Neuronal stem cell (in vitro differentiated cells): ENCODE measurements at regions not wholly inside any gene's neighbourhood (a gene's known extent, or its start where the extent isn't known, plus 50 kb on each side); places are given as distances from the start of the nearest gene placed in this dataset.

Source experiments
- DNase-seq: peaks from one replicate; pipeline ENCODE4 v3.0.0-alpha.2; 2013; ENCODE audit warnings: low spot score
- H2AFZ ChIP-seq: one replicate; pipeline ENCODE4 v1.6.1; 2013; ENCODE audit warnings: mild to moderate bottlenecking, low read length, inconsistent platforms
- H2AK5ac ChIP-seq: 2 replicates; pipeline ENCODE4 v1.6.1; 2013; ENCODE audit warnings: low read depth, mild to moderate bottlenecking, inconsistent platforms, low read length, moderate library complexity, mixed read lengths
- H2BK120ac ChIP-seq: 2 replicates; pipeline ENCODE4 v1.6.1; 2013; ENCODE audit warnings: low read depth, mild to moderate bottlenecking, inconsistent platforms, low read length, moderate library complexity, mixed read lengths
- H2BK12ac ChIP-seq: one replicate; pipeline ENCODE4 v1.6.1; 2013; ENCODE audit warnings: low read length, inconsistent platforms
- H2BK15ac ChIP-seq: 2 replicates; pipeline ENCODE4 v1.6.1; 2013; ENCODE audit warnings: mild to moderate bottlenecking, low read length, inconsistent platforms, mixed read lengths
- H2BK5ac ChIP-seq: one replicate; pipeline ENCODE4 v1.6.1; 2013; ENCODE audit warnings: inconsistent platforms, mild to moderate bottlenecking, low read length, moderate library complexity
- H3K14ac ChIP-seq: one replicate; pipeline ENCODE4 v1.6.1; 2013; ENCODE audit warnings: low read length, inconsistent platforms
- H3K18ac ChIP-seq: 2 replicates; pipeline ENCODE4 v1.6.1; 2013; ENCODE audit warnings: low read length, inconsistent platforms
- H3K23ac ChIP-seq: 2 replicates; pipeline ENCODE4 v1.6.1; 2013; ENCODE audit warnings: low read depth, mild to moderate bottlenecking, mixed read lengths, low read length, inconsistent platforms; ENCODE audit not compliant: poor library complexity
- H3K27ac ChIP-seq: replicated peaks from 3 replicates; pipeline ENCODE4 v1.5.1; 2013; ENCODE audit warnings: low read length, inconsistent platforms
- H3K27me3 ChIP-seq, 3 experiments: 2 replicates each; pipeline ENCODE4 v1.6.1; 2013; ENCODE audit warnings: low read length in 3 of 3, mild to moderate bottlenecking in 2 of 3, inconsistent platforms in 1 of 3, low read depth in 1 of 3, mixed read lengths in 1 of 3, moderate library complexity in 1 of 3; ENCODE audit not compliant: control insufficient read depth in 3 of 3, insufficient read depth in 3 of 3
- H3K36me3 ChIP-seq, 2 donors: replicated peaks in 1 of 2; 2 replicates each; pipeline ENCODE4 v1.6.1; 2013; ENCODE audit warnings: low read length in 2 of 2; ENCODE audit not compliant: control insufficient read depth in 2 of 2, insufficient read depth in 2 of 2
- H3K4ac ChIP-seq: 2 replicates; pipeline ENCODE4 v1.6.1; 2013; ENCODE audit warnings: inconsistent platforms, mild to moderate bottlenecking, low read length, moderate library complexity
- H3K4me1 ChIP-seq, 2 donors: 1 replicate in 1 of 2; 2 replicates in 1 of 2; pipeline ENCODE4 v1.6.1; 2013; ENCODE audit warnings: low read length in 2 of 2, low read depth in 1 of 2; ENCODE audit not compliant: control insufficient read depth in 2 of 2, insufficient read depth in 1 of 2
- H3K4me2 ChIP-seq: one replicate; pipeline ENCODE4 v1.6.1; 2013; ENCODE audit warnings: mild to moderate bottlenecking, low read length, inconsistent platforms; ENCODE audit not compliant: insufficient read depth, poor library complexity, severe bottlenecking
- H3K4me3 ChIP-seq, 2 donors: 2 replicates each; pipeline ENCODE4 v1.5.1; 2013; ENCODE audit warnings: low read length in 2 of 2, mild to moderate bottlenecking in 2 of 2, inconsistent platforms in 1 of 2, moderate library complexity in 1 of 2
- H3K79me1 ChIP-seq: one replicate; pipeline ENCODE4 v1.6.1; 2013; ENCODE audit warnings: low read depth, mild to moderate bottlenecking, inconsistent platforms, low read length, moderate library complexity
- H3K9ac ChIP-seq: one replicate; pipeline ENCODE4 v1.6.1; 2013; ENCODE audit warnings: mild to moderate bottlenecking, low read depth, low read length, inconsistent platforms; ENCODE audit not compliant: poor library complexity
- H3K9me3 ChIP-seq, 2 donors: replicated peaks in 1 of 2; 2 replicates each; pipeline versions ENCODE3 to v1.6.1; 2013; ENCODE audit warnings: low read length in 2 of 2, mild to moderate bottlenecking in 2 of 2, inconsistent platforms in 1 of 2, low read depth in 1 of 2, mixed read lengths in 1 of 2, moderate library complexity in 1 of 2; ENCODE audit not compliant: control insufficient read depth in 2 of 2, insufficient read depth in 1 of 2
- H4K8ac ChIP-seq: one replicate; pipeline ENCODE4 v1.6.1; 2013; ENCODE audit warnings: low read depth, mild to moderate bottlenecking, inconsistent platforms, low read length, moderate library complexity
- H4K91ac ChIP-seq: one replicate; pipeline ENCODE4 v1.6.1; 2013; ENCODE audit warnings: low read length, low read depth, mild to moderate bottlenecking, inconsistent platforms; ENCODE audit not compliant: poor library complexity
- WGBS, 2 donors: extraction: QIAGEN DNeasy Blood & Tissue Kit; methylation state at CpG; one replicate each; pipeline ENCODE4 v1.1.7; 2013; ENCODE audit warnings: missing lambda C conversion rate in 2 of 2, mixed read lengths in 1 of 2; ENCODE audit not compliant: insufficient read length in 2 of 2, insufficient replicate concordance in 1 of 2; ENCODE audit errors: extremely low coverage in 2 of 2; 5-methylcytosine and 5-hydroxymethylcytosine counted together

- no CpG with 5 or more reads among the region's 3 CpGs for WGBS, 2 donors
- Histone ChIP-seq H3K18ac (no peak overlapping the region), H3K14ac (no peak overlapping the region), H3K9me3 (no peaks in the 10 kb centered on the region), H3K79me1 (no peaks in the 10 kb centered on the region), H2BK12ac (no peak overlapping the region), H4K8ac (no peak overlapping the region), H2BK120ac (no peak overlapping the region), H3K4ac (no peak overlapping the region), H3K23ac (no peak overlapping the region), H3K4me2 (no peak overlapping the region), H3K9ac (no peak overlapping the region), H3K4me3 (no peak overlapping the region), H4K91ac (no peak overlapping the region), H3K27ac (no peak overlapping the region), H3K27me3 (peaks cover 0 to 34% (median 8%) of the 10 kb centered on the region in 3 experiments), H2BK15ac (no peak overlapping the region), H2AFZ (no peak overlapping the region), H3K4me1 (peaks cover 4 to 12% of the 10 kb centered on the region in 2 donors), H2AK5ac (no peak overlapping the region), H2BK5ac (no peak overlapping the region), H3K36me3 (no peaks in the 10 kb centered on the region)
- DNase-seq: no peak
Measured at GRCh38 chr15:31219221-31219620, 107.4 kb upstream of the KLF13 start.

GRCh38 chr15:31221936-31222515 is 104.6 kb upstream of the KLF13 start:
- Histone ChIP-seq H2AFZ (no peak overlapping the region), H3K14ac (no peak overlapping the region), H3K27ac (no peak overlapping the region), H3K4me3 (peak overlapping the region in 1 of 2 donors; percentile 25), H4K8ac (no peak overlapping the region), H3K36me3 (no peaks in the 10 kb centered on the region), H2AK5ac (no peak overlapping the region), H3K79me1 (peaks cover 2% of the 10 kb centered on the region), H3K4me1 (peaks cover 0 to 5% of the 10 kb centered on the region in 2 donors), H4K91ac (no peak overlapping the region), H3K27me3 (peaks cover 0 to 17% (median 2%) of the 10 kb centered on the region in 3 experiments), H3K4me2 (no peak overlapping the region), H3K9ac (no peak overlapping the region), H2BK15ac (no peak overlapping the region), H3K23ac (no peak overlapping the region), H3K9me3 (peaks cover 0 to 3% of the 10 kb centered on the region in 2 donors), H2BK5ac (no peak overlapping the region), H2BK12ac (no peak overlapping the region), H2BK120ac (no peak overlapping the region), H3K18ac (no peak overlapping the region), H3K4ac (no peak overlapping the region)
- no peak for DNase-seq
- WGBS, 2 donors: no CpG with 5 or more reads among the region's 11 CpGs

DNA sequence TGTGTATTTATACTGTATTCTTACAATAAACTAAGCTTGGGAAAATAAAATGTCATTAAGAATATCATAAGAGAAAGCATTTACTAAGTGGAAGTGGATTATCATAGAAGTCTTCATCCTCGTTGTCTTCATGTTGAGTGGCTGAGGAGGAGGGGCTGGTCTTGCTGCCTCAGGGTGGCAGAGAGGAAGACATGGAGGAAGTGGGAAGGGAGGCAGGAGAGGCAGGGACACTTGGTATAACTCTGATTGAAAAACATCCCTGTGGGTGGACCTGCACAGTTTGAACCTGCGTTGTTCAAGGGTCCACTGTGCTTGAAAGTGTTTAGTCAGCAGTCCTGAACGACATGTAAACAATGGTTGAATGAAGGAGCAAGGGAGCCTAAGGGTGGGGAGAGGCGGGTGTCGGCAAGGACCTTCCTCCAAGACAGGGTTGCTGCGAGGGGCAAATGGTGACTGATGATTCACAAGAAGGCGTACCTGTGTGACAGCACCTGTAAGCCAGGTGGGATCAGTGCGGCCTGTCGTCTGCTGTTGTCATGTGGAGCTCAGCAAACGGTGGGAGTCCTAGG is 103.8 kb upstream of the KLF13 start:
- Histone ChIP-seq H3K36me3 (no peaks in the 10 kb centered on the region), H3K27me3 (peaks cover 0 to 14% (median 2%) of the 10 kb centered on the region in 3 experiments), H3K4me2 (no peak overlapping the region), H2BK120ac (no peak overlapping the region), H4K8ac (no peak overlapping the region), H2BK15ac (no peak overlapping the region), H3K23ac (peak overlapping the region; percentile 3), H2AFZ (no peak overlapping the region), H3K4me1 (peaks cover 0 to 5% of the 10 kb centered on the region in 2 donors), H3K9ac (peak overlapping the region; percentile 66), H3K27ac (no peak overlapping the region), H3K14ac (no peak overlapping the region), H3K18ac (peak overlapping the region; percentile 66), H3K79me1 (peaks cover 2% of the 10 kb centered on the region), H2AK5ac (no peak overlapping the region), H4K91ac (peak overlapping the region; percentile 34), H3K4ac (no peak overlapping the region), H3K4me3 (no peak overlapping the region), H2BK12ac (peak overlapping the region; percentile 86), H3K9me3 (peaks cover 0 to 3% of the 10 kb centered on the region in 2 donors), H2BK5ac (peak overlapping the region; percentile 57)
- no peak for DNase-seq
- no CpG with 5 or more reads among the region's 10 CpGs for WGBS, 2 donors

- Histone ChIP-seq H2BK12ac (no peak overlapping the region), H2BK120ac (no peak overlapping the region), H3K4me2 (no peak overlapping the region), H2BK5ac (peak overlapping the region; percentile 57), H3K27ac (no peak overlapping the region), H3K23ac (peak overlapping the region; percentile 86), H2AFZ (no peak overlapping the region), H3K79me1 (peaks cover 2% of the 10 kb centered on the region), H4K8ac (no peak overlapping the region), H2AK5ac (peak overlapping the region; percentile 83), H3K14ac (peak overlapping the region; percentile 44), H3K4me1 (peaks cover 0 to 5% of the 10 kb centered on the region in 2 donors), H3K18ac (peak overlapping the region; percentile 59), H4K91ac (no peak overlapping the region), H3K9me3 (peaks cover 0 to 3% of the 10 kb centered on the region in 2 donors), H3K4ac (no peak overlapping the region), H3K9ac (no peak overlapping the region), H3K4me3 (no peak overlapping the region), H3K36me3 (no peaks in the 10 kb centered on the region), H2BK15ac (no peak overlapping the region), H3K27me3 (peaks cover 0 to 9% (median 2%) of the 10 kb centered on the region in 3 experiments)
- no CpG with 5 or more reads among the region's 42 CpGs for WGBS, 2 donors
- no peak for DNase-seq
Measured at GRCh38 chr15:31223478-31224350, 102.9 kb upstream of the KLF13 start.
